DMS53 treated with DMSO at 0.1 percent for 48 hours (cell line): ENCODE measurements at regions not wholly inside any gene's neighbourhood (a gene's known extent, or its start where the extent isn't known, plus 50 kb on each side); places are given as distances from the start of the nearest gene placed in this dataset.

ENCODE experiments used
- DNase-seq: peaks from one replicate; lab custom pipeline; 2025; ENCODE audit not compliant: unreplicated experiment; lab: John Stamatoyannopoulos, UW

- DNase-seq = peak; percentile 14
Observed at GRCh38 chr3:5426094-5426883, 238.8 kb downstream of the EDEM1 start.

DNA sequence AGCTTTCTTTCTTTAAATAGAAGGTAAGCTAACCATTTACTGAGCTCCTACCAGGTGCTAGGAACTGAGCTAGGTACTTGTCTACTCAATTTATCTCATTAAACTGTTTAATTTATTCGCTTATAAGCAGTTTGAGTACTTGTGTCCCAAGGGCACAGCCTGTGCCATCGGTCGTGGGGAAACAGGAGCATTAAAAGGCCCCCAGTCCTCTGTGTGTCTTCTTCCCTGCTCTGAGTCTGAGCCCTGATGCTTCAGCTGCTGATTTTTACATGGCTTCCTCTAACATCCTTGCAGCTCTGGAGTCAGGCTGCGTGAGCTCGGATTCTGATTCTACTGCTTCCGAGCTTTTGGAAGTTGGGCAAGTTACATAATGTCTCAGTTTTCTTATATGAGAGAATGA lies 239.5 kb downstream of the EDEM1 start:
- DNase-seq = no peak

DNA sequence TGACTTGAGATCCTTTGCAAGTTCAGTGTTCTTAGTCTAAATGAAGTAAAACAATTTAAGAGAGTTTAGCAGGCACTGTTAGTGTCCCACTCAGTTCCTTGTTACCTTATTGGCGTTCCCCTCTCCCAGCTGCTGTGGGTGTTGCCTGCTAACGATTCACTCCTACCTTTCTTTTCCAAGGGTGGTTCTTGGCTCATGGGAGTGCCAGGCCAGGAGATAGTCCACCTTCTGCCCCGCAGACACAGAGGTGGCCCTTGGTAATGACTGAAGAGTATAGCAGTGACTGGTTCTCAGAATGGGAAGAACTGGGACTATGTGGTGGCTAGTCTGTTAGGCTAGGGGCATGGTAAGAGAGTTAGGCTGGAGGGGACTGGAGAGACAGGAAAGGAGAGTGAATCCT lies 240.4 kb downstream of the EDEM1 start:
- no peak for DNase-seq

- DNase-seq = no peak
Observed at GRCh38 chr3:5428607-5429516, 241.4 kb downstream of the EDEM1 start.

DNA sequence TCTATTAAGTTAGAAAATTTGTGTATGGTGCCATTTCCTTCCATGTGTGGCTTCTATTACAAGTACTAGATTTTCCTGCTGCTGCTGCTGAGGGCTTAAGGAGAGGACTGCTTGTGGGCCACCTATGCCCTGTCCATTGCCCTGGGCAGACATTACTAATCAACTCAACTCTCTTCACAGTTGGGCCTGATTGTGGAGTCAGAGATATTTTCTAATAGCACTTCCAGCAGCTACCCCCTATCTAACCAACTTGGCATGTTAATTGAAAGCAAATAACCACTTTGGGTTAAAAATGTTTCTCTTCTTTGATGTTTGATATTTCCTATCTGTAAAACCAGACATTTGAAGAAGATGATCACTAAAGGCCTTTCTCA lies 242.0 kb downstream of the EDEM1 start:
- no peak for DNase-seq

DNA sequence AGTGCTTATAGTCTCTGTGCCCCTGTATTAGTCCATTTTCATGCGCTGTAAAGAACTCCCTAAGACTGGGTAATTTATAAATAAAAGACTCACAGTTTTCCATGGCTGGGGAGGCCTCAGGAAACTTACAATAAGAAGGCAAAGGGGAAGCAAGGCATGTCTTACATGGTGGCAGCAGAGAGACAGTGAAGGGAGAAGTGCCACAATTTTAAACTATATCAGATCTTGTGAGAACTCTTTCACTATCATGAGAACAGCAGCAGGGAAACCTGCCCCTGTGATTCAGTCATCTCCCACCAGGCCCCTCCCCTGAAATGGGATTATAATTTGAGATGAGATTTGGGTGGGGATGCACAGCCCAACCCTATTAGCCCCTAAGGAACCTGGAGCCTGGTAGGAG lies 243.2 kb downstream of the EDEM1 start:
- DNase-seq = no peak

DNA sequence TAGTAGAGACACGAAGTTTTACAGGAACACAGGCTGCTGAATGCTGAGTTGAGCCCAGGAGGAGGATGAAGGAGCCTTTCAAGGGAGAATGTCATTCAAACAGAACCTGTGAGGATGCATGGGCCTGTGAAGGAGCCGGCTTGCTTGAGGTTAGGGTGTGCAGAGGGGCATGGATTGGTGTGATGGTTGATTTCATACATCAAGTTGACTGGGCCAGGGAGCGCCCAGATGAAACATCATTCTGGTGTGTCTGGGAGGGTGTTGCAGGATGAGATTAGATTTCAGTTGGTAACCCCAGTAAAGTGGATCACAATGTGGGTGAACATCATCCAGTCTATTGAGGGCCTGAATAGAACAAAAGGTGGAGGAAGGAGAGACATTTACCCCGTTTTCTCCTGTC lies 243.6 kb downstream of the EDEM1 start:
- no peak for DNase-seq

DNA sequence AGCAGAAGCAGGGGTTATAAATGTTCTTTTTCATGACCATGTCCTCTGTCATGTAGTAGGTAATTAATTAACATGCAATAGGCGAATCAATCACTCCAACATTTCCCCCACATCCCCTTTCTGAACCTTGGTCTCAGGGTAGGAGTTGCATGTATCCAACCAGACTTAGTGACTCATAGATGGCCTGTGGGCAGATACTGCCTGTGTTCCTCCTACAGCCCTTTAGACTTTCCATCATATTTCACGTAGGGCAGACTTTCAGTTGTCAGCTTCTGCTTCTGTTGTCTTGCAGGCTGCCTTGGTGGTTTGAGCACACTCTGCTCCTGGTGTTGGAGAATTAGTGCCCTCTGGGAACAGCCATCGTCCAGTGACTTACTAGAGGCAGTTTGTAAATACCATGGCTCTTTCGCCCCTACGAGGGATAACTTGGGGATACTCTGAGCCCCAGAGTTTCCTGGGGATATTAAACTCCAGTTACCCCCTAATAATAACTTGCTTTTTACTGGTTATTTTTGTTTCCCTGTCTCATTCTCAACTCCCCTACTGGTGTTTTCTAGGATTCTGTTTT lies 244.4 kb downstream of the EDEM1 start:
- no peak for DNase-seq

DNA sequence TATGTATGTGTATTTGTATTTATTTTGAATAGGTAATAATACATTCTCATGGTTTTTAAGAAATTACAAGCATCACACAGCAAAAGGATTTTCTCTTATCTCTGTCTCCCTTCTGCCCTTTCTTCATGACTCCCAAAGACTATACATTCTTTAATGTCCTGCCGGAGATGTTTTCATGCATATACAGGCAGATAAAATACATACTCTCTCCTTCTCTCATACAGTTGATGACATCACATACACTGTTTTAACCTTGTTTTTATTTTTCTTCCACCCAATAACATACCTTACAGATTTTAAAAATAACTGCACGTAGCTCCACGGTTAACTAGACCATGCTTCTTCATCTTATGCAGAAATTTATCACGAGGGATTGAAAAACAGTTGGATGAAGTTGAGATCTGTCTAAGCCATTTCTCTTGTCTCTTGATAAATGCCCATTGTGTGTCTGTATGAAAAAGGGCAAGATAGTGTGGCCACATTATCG lies 249.8 kb downstream of the EDEM1 start:
- no peak for DNase-seq

- no peak for DNase-seq
Observed at GRCh38 chr3:5437783-5438323, 250.3 kb downstream of the EDEM1 start.

DNA sequence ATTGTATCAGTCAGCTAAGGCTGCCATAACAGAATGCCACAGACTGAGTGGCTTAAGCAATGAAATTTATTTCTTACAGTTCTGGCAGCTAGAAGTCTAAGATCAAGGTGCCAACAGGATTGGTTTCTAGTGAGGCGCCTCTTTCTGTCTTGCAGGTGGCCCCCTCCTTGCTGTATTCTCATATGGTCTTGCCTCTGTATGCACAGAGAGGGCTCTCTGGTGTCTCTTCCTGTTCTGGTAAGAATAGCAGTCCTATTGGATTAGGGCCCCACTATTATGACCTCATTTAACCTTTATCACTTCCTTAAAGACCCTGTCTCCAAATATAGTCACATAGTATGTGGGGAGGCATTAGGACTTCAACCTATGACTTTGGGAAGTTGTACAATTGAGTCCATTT lies 253.9 kb downstream of the EDEM1 start:
- DNase-seq = no peak

DNA sequence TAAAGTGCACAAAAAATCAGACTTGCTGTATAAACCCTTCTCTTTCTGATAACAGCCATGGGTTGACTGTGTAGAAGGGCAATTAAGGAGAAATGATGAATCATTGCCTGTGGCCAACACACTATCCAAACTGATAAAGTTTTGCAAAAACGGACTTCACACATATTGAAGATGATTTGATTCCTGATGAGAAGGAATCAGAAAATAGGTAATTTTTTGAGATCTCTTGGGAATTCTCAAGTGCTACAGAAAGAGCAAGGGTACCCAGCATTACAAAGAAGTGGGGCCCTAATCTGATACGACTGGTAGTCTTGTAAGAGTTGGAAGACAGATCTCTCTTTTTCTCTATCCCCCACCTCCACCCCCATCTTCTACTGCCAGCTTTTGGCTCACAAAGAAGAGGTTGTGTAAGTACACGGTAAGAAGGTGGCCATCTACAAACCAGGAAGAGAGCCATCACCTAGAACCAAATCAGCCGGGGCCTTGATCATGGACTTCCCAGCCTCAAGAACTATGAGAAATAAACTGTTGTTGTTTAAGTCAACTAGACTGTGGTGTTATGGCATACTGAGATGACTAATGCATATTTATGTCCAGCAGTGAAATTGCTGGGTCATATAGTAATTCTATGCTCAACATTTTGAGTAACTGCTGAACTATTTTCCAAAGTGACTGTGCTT lies 254.7 kb downstream of the EDEM1 start:
- no peak for DNase-seq

DNA sequence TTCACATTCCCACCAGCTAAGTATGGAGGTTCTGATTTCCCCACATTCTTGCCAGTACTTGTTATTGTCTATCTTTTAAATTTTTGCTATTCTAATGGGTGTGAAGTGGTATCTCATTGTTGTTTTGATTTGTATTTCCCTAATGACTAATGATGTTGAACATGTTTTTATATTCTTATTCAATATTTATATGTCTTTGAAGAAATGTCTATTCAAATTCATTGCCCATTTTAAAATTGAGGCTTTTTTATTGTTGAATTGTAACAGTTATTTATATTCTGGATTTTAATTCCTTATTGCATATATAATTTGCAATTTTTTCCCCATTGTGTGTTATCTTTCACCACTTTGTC lies 255.3 kb downstream of the EDEM1 start:
- no peak for DNase-seq

DNA sequence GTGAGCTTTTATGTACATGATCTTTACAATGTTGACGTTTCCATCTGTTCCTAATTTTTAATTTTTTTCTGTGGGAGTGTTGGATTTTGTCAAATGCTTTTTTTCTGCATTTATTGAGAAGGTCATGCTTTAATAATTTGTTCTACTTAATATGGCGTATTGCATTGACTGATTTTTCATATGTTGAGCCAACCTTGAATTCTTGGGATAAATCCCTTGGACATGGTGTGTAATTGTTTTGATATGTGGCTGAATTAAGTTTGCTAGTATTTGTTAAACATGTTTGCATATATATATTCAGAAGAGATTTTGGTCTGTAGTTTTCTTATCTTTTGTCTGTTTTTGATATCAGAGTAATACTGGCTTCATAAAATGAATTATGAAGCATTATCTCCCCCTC lies 256.7 kb downstream of the EDEM1 start:
- no peak for DNase-seq

GRCh38 chr3:5445676-5446201 lies 258.2 kb downstream of the EDEM1 start:
- no peak for DNase-seq

- no peak for DNase-seq
Observed at GRCh38 chr3:5448246-5448645, 260.7 kb downstream of the EDEM1 start.

DNA sequence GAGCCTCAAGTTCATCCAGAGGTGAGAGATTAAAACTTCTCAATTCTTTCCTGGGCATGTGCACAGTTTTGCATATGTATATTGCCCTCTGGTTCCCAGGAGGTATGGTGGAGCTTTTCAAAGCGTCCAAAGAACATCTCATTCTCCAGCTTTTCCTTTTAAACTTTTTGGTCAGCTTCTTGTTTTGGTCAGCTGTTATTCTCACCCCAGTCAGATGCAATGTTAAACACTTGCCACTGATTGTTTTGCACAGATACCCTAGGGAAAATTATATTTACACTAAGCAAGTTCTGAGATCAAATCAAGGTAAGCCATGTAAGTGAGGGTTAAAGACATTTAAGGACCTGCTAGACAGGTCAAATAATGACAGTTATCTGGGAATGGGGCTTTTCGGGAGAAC lies 261.3 kb downstream of the EDEM1 start:
- no peak for DNase-seq

GRCh38 chr3:5456199-5456598 lies 268.7 kb downstream of the EDEM1 start:
- DNase-seq = no peak

DNA sequence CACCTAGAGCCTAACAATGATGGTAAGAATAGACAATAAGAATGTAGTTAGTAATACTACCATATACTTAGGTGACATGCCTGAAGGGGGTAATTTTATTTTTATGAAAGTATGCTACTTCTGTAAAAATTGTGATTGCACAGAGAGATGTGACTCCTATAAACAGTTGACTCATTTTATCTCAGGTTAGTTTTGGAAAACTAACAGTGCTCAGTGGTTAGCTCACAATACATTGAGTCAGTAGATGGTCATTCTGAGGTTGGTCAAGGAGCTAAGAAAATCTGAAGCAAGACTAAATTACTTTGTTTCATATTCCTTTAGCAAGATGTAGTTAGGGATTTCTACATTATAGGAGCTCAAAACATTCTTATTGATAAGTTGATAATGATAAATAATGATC lies 271.0 kb downstream of the EDEM1 start:
- DNase-seq = no peak

DNA sequence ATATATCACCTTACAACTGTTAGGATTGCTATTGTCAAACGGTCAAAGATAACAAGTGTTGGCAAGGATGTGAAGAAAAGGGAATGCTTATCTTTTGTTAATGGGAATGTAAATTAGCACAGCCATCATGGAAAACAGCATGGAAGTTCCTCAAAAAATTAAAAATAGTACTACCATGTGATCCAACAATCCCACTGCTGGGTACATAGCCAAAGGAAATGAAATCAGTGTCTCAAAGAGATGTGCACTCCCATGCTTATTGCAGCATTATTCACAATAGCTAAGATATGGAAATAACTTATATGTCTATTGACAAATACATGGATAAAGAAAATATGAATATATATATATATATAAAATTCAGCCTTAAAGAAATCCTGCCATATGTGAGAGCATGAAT lies 274.6 kb downstream of the EDEM1 start:
- DNase-seq = no peak

GRCh38 chr3:5463991-5464390 lies 276.5 kb downstream of the EDEM1 start:
- no peak for DNase-seq
